ENCODE measurements at regions not wholly inside any gene's neighbourhood (a gene's known extent, or its start where the extent isn't known, plus 50 kb on each side); places are given as distances from the start of the nearest gene placed in this dataset.

- TF ChIP-seq REST (IDR thresholded peaks at IDR 0.05; ENCODE audit: insufficient read depth in 1 of 2, low read depth in 2 of 2, low read length in 2 of 2) (no peak), TAF1 (IDR thresholded peaks at IDR 0.05; ENCODE audit: borderline replicate concordance, insufficient read depth, low read length) (no peak)
Measured at GRCh38 chr9:80699511-80699998, 989.8 kb downstream of the TLE1 start.
